GM20000 (cell line): ENCODE measurements at regions not wholly inside any gene's neighbourhood (a gene's known extent, or its start where the extent isn't known, plus 50 kb on each side); places are given as distances from the start of the nearest gene placed in this dataset.

ENCODE experiments used
- DNase-seq: peaks from one replicate; pipeline ENCODE4 v3.0.0; 2012; ENCODE audit warnings: low spot score
- TF ChIP-seq, protein P1 (sequence below): IDR thresholded peaks from 2 replicates; pipeline ENCODE4 v1.5.1; 2012; ENCODE audit warnings: mild to moderate bottlenecking, control low read depth; ENCODE audit errors: extremely low read depth, missing control alignments

- DNase-seq: no peak
- TF ChIP-seq, protein P1, sequence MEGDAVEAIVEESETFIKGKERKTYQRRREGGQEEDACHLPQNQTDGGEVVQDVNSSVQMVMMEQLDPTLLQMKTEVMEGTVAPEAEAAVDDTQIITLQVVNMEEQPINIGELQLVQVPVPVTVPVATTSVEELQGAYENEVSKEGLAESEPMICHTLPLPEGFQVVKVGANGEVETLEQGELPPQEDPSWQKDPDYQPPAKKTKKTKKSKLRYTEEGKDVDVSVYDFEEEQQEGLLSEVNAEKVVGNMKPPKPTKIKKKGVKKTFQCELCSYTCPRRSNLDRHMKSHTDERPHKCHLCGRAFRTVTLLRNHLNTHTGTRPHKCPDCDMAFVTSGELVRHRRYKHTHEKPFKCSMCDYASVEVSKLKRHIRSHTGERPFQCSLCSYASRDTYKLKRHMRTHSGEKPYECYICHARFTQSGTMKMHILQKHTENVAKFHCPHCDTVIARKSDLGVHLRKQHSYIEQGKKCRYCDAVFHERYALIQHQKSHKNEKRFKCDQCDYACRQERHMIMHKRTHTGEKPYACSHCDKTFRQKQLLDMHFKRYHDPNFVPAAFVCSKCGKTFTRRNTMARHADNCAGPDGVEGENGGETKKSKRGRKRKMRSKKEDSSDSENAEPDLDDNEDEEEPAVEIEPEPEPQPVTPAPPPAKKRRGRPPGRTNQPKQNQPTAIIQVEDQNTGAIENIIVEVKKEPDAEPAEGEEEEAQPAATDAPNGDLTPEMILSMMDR: no peak
Observed at GRCh38 chr13:107865318-107865575, 350.1 kb downstream of the LIG4 start.

GRCh38 chr13:107864543-107865317 is 350.6 kb downstream of the LIG4 start:
- peak; percentile 34 for DNase-seq
- TF ChIP-seq, protein P1: no peak

- TF ChIP-seq, protein P1: no peak
- no peak for DNase-seq
Observed at GRCh38 chr13:107860284-107860683, 355.1 kb downstream of the LIG4 start.

DNA sequence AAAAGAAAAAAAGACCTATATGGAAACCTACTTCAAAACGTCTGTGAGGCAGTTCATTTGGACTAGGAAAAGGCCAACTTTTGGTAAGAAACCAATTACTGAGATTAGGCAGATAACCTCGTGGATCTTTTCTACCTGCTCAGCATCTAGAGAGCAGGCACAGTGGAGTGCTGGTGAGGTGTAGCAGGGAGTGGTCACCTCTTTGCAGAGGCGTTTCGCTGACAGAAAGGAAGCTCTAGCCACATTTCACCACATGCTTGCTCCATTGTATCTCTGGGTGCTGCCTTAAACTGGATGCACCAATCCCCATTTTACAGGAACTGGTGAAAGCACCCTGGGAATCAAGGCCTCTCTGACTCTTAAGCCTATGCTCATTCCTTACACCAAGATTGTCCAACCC is 360.5 kb downstream of the LIG4 start:
- TF ChIP-seq, protein P1: no peak
- no peak for DNase-seq

GRCh38 chr13:107852072-107852471 is 363.3 kb downstream of the LIG4 start:
- no peak for DNase-seq
- TF ChIP-seq, protein P1: no peak

- no peak for DNase-seq
- TF ChIP-seq, protein P1: no peak
Observed at GRCh38 chr13:107851670-107852069, 363.7 kb downstream of the LIG4 start.

GRCh38 chr13:107847406-107847805 is 367.9 kb downstream of the LIG4 start:
- no peak for DNase-seq
- TF ChIP-seq, protein P1: no peak
